Hepatocyte (in vitro differentiated cells): ENCODE measurements at regions not wholly inside any gene's neighbourhood (a gene's known extent, or its start where the extent isn't known, plus 50 kb on each side); places are given as distances from the start of the nearest gene placed in this dataset.

Source experiments
- DNase-seq: peaks from one replicate; pipeline ENCODE4 v3.0.0-alpha.2; 2016; ENCODE audit warnings: low spot score
- H2AFZ ChIP-seq: fragments of 200-600 bp; sonication (generic); 2 replicates; pipeline ENCODE4 v1.6.0; 2016; ENCODE audit warnings: antibody characterized with exemption, mild to moderate bottlenecking
- H3K27ac ChIP-seq: fragments of 200-600 bp; sonication (generic); 2 replicates; pipeline ENCODE4 v1.5.1; 2016; ENCODE audit warnings: mild to moderate bottlenecking
- H3K27me3 ChIP-seq: fragments of 200-600 bp; sonication (generic); 2 replicates; pipeline ENCODE4 v1.6.1; 2016
- H3K36me3 ChIP-seq: fragments of 200-600 bp; sonication (generic); replicated peaks from 2 replicates; pipeline ENCODE4 v1.5.1; 2016; ENCODE audit warnings: low read depth; ENCODE audit not compliant: insufficient read depth
- H3K4me1 ChIP-seq: fragments of 200-600 bp; sonication (generic); 2 replicates; pipeline ENCODE4 v1.5.1; 2016; ENCODE audit warnings: mild to moderate bottlenecking, moderate library complexity; ENCODE audit not compliant: insufficient read depth
- H3K4me2 ChIP-seq: fragments of 200-600 bp; sonication (generic); 2 replicates; pipeline ENCODE4 v1.6.0; 2016
- H3K4me3 ChIP-seq: fragments of 200-600 bp; sonication (generic); 2 replicates; pipeline ENCODE4 v1.5.1; 2016; ENCODE audit warnings: mild to moderate bottlenecking
- H3K79me2 ChIP-seq: fragments of 200-600 bp; sonication (generic); 2 replicates; pipeline ENCODE4 v1.6.0; 2017; ENCODE audit warnings: mild to moderate bottlenecking
- H3K9me2 ChIP-seq: fragments of 200-600 bp; sonication (generic); replicated peaks from 2 replicates; pipeline ENCODE4 v1.6.0; 2017; ENCODE audit warnings: mild to moderate bottlenecking; ENCODE audit not compliant: insufficient read depth
- H3K9me3 ChIP-seq: fragments of 200-600 bp; sonication (generic); 2 replicates; pipeline ENCODE4 v1.5.1; 2016; ENCODE audit warnings: low read depth, mild to moderate bottlenecking
- H4K20me1 ChIP-seq: fragments of 200-600 bp; sonication (generic); 2 replicates; pipeline ENCODE4 v1.6.0; 2016; ENCODE audit warnings: mild to moderate bottlenecking; ENCODE audit not compliant: insufficient read depth, poor library complexity, severe bottlenecking
- CTCF ChIP-seq: fragments of 200-600 bp; sonication (generic); IDR thresholded peaks from 2 replicates; pipeline ENCODE4 v1.5.1; 2016; ENCODE audit warnings: antibody characterized with exemption, mild to moderate bottlenecking; ENCODE audit not compliant: poor library complexity
- EZH2 ChIP-seq: fragments of 200-600 bp; sonication (generic); IDR thresholded peaks from 2 replicates; pipeline ENCODE4 v1.6.1; 2016; ENCODE audit warnings: antibody characterized with exemption, mild to moderate bottlenecking, borderline replicate concordance
- EZH2phosphoT487 ChIP-seq: fragments of 200-600 bp; sonication (generic); IDR thresholded peaks from one replicate; pipeline ENCODE4 v1.6.1; 2018; ENCODE audit warnings: antibody characterized with exemption, mild to moderate bottlenecking, low read depth, moderate library complexity; ENCODE audit not compliant: unreplicated experiment, severe bottlenecking
- WGBS: methylation state at CpG from one replicate; pipeline ENCODE4 v1.1.6; 2016; ENCODE audit warnings: low lambda C conversion rate; ENCODE audit errors: missing lambda C conversion rate; 5-methylcytosine and 5-hydroxymethylcytosine counted together

GRCh38 chr18:24530630-24531111, 70.2 kb downstream of the HRH4 start:
- Histone ChIP-seq H3K9me3 (no peaks in the 10 kb centered on the region), H3K4me3 (no peak overlapping the region), H4K20me1 (no peaks in the 10 kb centered on the region), H3K27me3 (no peaks in the 10 kb centered on the region), H3K27ac (no peak overlapping the region), H3K36me3 (no peaks in the 10 kb centered on the region), H3K9me2 (no peaks in the 10 kb centered on the region), H3K4me2 (peak overlapping the region; percentile 29), H2AFZ (no peak overlapping the region), H3K4me1 (no peaks in the 10 kb centered on the region), H3K79me2 (no peaks in the 10 kb centered on the region)
- TF ChIP-seq EZH2phosphoT487, result no peak
- TF ChIP-seq EZH2, result no peak
- TF ChIP-seq CTCF, result no peak
- peak; percentile 64 for DNase-seq
- 42% methylated on average over 6 of the region's 6 CpGs for WGBS

GRCh38 chr18:24534271-24534670, 73.8 kb downstream of the HRH4 start:
- Histone ChIP-seq H3K27ac (no peak overlapping the region), H3K4me3 (no peak overlapping the region), H3K4me1 (peaks cover 16% of the 10 kb centered on the region), H3K4me2 (no peak overlapping the region), H3K36me3 (no peaks in the 10 kb centered on the region), H3K27me3 (no peaks in the 10 kb centered on the region), H2AFZ (no peak overlapping the region), H3K9me2 (no peaks in the 10 kb centered on the region), H3K79me2 (no peaks in the 10 kb centered on the region), H4K20me1 (no peaks in the 10 kb centered on the region), H3K9me3 (no peaks in the 10 kb centered on the region)
- no peak for DNase-seq
- WGBS, result 94% methylated on average over 6 of the region's 6 CpGs
- TF ChIP-seq EZH2phosphoT487, result no peak
- no peak for TF ChIP-seq CTCF
- no peak for TF ChIP-seq EZH2

GRCh38 chr18:24534737-24535136, 74.3 kb downstream of the HRH4 start:
- TF ChIP-seq EZH2phosphoT487 (no peak), CTCF (no peak), EZH2 (no peak)
- Histone ChIP-seq H3K4me3 (no peak overlapping the region), H3K4me1 (peaks cover 16% of the 10 kb centered on the region), H2AFZ (no peak overlapping the region), H3K79me2 (no peaks in the 10 kb centered on the region), H3K27me3 (no peaks in the 10 kb centered on the region), H3K36me3 (no peaks in the 10 kb centered on the region), H3K4me2 (no peak overlapping the region), H4K20me1 (no peaks in the 10 kb centered on the region), H3K27ac (no peak overlapping the region), H3K9me2 (no peaks in the 10 kb centered on the region), H3K9me3 (no peaks in the 10 kb centered on the region)
- WGBS, result 72% methylated on average over 4 of the region's 4 CpGs
- no peak for DNase-seq
